H1 (cell line): ENCODE measurements at regions not wholly inside any gene's neighbourhood (a gene's known extent, or its start where the extent isn't known, plus 50 kb on each side); places are given as distances from the start of the nearest gene placed in this dataset.

Experiments
- TF ChIP-seq, protein P1 (sequence below): fragments of 300-600 bp; sonication (generic); IDR thresholded peaks from 2 replicates; pipeline ENCODE4 v1.7.1; 2012; ENCODE audit warnings: low read length, moderate library complexity, mild to moderate bottlenecking, inconsistent platforms; ENCODE audit not compliant: insufficient replicate concordance

GRCh38 chr13:73173279-73173811 lies 114.5 kb downstream of the KLF5 start (continued):
- TF ChIP-seq, protein P1, sequence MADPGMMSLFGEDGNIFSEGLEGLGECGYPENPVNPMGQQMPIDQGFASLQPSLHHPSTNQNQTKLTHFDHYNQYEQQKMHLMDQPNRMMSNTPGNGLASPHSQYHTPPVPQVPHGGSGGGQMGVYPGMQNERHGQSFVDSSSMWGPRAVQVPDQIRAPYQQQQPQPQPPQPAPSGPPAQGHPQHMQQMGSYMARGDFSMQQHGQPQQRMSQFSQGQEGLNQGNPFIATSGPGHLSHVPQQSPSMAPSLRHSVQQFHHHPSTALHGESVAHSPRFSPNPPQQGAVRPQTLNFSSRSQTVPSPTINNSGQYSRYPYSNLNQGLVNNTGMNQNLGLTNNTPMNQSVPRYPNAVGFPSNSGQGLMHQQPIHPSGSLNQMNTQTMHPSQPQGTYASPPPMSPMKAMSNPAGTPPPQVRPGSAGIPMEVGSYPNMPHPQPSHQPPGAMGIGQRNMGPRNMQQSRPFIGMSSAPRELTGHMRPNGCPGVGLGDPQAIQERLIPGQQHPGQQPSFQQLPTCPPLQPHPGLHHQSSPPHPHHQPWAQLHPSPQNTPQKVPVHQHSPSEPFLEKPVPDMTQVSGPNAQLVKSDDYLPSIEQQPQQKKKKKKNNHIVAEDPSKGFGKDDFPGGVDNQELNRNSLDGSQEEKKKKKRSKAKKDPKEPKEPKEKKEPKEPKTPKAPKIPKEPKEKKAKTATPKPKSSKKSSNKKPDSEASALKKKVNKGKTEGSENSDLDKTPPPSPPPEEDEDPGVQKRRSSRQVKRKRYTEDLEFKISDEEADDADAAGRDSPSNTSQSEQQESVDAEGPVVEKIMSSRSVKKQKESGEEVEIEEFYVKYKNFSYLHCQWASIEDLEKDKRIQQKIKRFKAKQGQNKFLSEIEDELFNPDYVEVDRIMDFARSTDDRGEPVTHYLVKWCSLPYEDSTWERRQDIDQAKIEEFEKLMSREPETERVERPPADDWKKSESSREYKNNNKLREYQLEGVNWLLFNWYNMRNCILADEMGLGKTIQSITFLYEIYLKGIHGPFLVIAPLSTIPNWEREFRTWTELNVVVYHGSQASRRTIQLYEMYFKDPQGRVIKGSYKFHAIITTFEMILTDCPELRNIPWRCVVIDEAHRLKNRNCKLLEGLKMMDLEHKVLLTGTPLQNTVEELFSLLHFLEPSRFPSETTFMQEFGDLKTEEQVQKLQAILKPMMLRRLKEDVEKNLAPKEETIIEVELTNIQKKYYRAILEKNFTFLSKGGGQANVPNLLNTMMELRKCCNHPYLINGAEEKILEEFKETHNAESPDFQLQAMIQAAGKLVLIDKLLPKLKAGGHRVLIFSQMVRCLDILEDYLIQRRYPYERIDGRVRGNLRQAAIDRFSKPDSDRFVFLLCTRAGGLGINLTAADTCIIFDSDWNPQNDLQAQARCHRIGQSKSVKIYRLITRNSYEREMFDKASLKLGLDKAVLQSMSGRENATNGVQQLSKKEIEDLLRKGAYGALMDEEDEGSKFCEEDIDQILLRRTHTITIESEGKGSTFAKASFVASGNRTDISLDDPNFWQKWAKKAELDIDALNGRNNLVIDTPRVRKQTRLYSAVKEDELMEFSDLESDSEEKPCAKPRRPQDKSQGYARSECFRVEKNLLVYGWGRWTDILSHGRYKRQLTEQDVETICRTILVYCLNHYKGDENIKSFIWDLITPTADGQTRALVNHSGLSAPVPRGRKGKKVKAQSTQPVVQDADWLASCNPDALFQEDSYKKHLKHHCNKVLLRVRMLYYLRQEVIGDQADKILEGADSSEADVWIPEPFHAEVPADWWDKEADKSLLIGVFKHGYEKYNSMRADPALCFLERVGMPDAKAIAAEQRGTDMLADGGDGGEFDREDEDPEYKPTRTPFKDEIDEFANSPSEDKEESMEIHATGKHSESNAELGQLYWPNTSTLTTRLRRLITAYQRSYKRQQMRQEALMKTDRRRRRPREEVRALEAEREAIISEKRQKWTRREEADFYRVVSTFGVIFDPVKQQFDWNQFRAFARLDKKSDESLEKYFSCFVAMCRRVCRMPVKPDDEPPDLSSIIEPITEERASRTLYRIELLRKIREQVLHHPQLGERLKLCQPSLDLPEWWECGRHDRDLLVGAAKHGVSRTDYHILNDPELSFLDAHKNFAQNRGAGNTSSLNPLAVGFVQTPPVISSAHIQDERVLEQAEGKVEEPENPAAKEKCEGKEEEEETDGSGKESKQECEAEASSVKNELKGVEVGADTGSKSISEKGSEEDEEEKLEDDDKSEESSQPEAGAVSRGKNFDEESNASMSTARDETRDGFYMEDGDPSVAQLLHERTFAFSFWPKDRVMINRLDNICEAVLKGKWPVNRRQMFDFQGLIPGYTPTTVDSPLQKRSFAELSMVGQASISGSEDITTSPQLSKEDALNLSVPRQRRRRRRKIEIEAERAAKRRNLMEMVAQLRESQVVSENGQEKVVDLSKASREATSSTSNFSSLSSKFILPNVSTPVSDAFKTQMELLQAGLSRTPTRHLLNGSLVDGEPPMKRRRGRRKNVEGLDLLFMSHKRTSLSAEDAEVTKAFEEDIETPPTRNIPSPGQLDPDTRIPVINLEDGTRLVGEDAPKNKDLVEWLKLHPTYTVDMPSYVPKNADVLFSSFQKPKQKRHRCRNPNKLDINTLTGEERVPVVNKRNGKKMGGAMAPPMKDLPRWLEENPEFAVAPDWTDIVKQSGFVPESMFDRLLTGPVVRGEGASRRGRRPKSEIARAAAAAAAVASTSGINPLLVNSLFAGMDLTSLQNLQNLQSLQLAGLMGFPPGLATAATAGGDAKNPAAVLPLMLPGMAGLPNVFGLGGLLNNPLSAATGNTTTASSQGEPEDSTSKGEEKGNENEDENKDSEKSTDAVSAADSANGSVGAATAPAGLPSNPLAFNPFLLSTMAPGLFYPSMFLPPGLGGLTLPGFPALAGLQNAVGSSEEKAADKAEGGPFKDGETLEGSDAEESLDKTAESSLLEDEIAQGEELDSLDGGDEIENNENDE = no peak
- TF ChIP-seq, all 59 proteins: peak for 0
